ENCODE measurements at regions not wholly inside any gene's neighbourhood (a gene's known extent, or its start where the extent isn't known, plus 50 kb on each side); places are given as distances from the start of the nearest gene placed in this dataset.

GRCh38 chr4:77344001-77344400, 187.0 kb downstream of the CCNG2 start:
- CTCF ChIA-PET (ENCODE audit: unreplicated experiment): no interaction called here
- DNase-seq (ENCODE audit: low spot score): no peak
- BruUV-seq (replicated peaks): no TSS peak

DNA sequence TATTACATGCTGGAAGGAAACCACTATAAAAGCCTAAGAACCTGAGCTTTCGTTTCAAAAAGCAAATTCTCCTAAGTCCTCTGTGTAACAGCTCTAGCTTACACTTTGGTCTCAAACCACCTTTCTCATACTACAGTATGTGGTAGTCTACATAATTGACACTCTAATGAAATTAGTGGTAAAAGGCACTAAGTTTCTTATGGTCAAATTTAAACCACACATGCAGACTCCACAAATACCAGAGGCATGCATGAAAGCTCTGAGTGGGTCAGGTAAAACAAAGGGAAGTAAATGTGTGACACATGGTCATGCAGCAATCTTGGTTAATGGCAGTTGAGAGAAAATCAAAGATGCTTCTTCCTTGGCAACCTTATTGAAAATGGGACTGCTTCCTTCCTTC, 187.8 kb downstream of the CCNG2 start:
- ChIA-PET CTCF (ENCODE audit: unreplicated experiment) (no interaction called here), POLR2A (no interaction called here)
- no TSS peak for BruUV-seq (replicated peaks)
- intact Hi-C loops (cut with micrococcal nuclease; ENCODE audit: unreplicated experiment): no loop called here
- no peaks in the 10 kb centered on the region for H3K36me3 ChIP-seq (ENCODE audit: insufficient read depth, low read length)
- H3K27ac ChIP-seq (ENCODE audit: low read depth, low read length, poor library complexity, severe bottlenecking): no peak overlapping the region
- no peaks in the 10 kb centered on the region for H3K9me2 ChIP-seq (ENCODE audit: insufficient read depth, low read length)
- DNase-seq (ENCODE audit: low spot score): no peak
- H3K9me3 ChIP-seq (ENCODE audit: low read length): no peaks in the 10 kb centered on the region
- TF ChIP-seq, protein P1, sequence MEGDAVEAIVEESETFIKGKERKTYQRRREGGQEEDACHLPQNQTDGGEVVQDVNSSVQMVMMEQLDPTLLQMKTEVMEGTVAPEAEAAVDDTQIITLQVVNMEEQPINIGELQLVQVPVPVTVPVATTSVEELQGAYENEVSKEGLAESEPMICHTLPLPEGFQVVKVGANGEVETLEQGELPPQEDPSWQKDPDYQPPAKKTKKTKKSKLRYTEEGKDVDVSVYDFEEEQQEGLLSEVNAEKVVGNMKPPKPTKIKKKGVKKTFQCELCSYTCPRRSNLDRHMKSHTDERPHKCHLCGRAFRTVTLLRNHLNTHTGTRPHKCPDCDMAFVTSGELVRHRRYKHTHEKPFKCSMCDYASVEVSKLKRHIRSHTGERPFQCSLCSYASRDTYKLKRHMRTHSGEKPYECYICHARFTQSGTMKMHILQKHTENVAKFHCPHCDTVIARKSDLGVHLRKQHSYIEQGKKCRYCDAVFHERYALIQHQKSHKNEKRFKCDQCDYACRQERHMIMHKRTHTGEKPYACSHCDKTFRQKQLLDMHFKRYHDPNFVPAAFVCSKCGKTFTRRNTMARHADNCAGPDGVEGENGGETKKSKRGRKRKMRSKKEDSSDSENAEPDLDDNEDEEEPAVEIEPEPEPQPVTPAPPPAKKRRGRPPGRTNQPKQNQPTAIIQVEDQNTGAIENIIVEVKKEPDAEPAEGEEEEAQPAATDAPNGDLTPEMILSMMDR (conservative IDR thresholded peaks at IDR 0.05; ENCODE audit: low read length): no peak
- TF ChIP-seq EZH2phosphoT487 (IDR thresholded peaks at IDR 0.05; ENCODE audit: borderline replicate concordance, low read depth, low read length): no peak
- no peaks in the 10 kb centered on the region for H4K20me1 ChIP-seq (ENCODE audit: insufficient read depth, low read length)
- H3K4me2 ChIP-seq (ENCODE audit: low read length): no peak overlapping the region
- no peaks in the 10 kb centered on the region for H3K79me2 ChIP-seq (ENCODE audit: insufficient read depth, low read depth, low read length)
- H3K4me3 ChIP-seq (ENCODE audit: low read depth, low read length, poor library complexity, severe bottlenecking): no peak overlapping the region
- H2AFZ ChIP-seq (ENCODE audit: low read length): no peak overlapping the region
- no peaks in the 10 kb centered on the region for H3K4me1 ChIP-seq (ENCODE audit: insufficient read depth, low read length, poor library complexity, severe bottlenecking)

More at GRCh38 chr4:77344001-77344400, 187.0 kb downstream of the CCNG2 start:
- POLR2A ChIA-PET: no interaction called here
- Histone ChIP-seq H2AFZ (ENCODE audit: low read length) (no peak overlapping the region), H4K20me1 (ENCODE audit: insufficient read depth, low read length) (no peaks in the 10 kb centered on the region), H3K4me3 (ENCODE audit: low read depth, low read length, poor library complexity, severe bottlenecking) (no peak overlapping the region), H3K4me1 (ENCODE audit: insufficient read depth, low read length, poor library complexity, severe bottlenecking) (no peaks in the 10 kb centered on the region), H3K36me3 (ENCODE audit: insufficient read depth, low read length) (no peaks in the 10 kb centered on the region), H3K79me2 (ENCODE audit: insufficient read depth, low read depth, low read length) (no peaks in the 10 kb centered on the region), H3K27ac (ENCODE audit: low read depth, low read length, poor library complexity, severe bottlenecking) (no peak overlapping the region), H3K9me3 (ENCODE audit: low read length) (no peaks in the 10 kb centered on the region), H3K4me2 (ENCODE audit: low read length) (no peak overlapping the region), H3K9me2 (ENCODE audit: insufficient read depth, low read length) (no peaks in the 10 kb centered on the region)
- TF ChIP-seq, protein P1 (conservative IDR thresholded peaks at IDR 0.05; ENCODE audit: low read length): no peak
- TF ChIP-seq EZH2phosphoT487 (IDR thresholded peaks at IDR 0.05; ENCODE audit: borderline replicate concordance, low read depth, low read length): no peak
- intact Hi-C loops (cut with micrococcal nuclease; ENCODE audit: unreplicated experiment): no loop called here

- ChIA-PET POLR2A (interaction anchor here (0.6 kb wide), 1 partner anchor 16 kb away, joined by 3 read pairs; no protein-coding TSS in a partner anchor), CTCF (ENCODE audit: unreplicated experiment) (interaction anchor here (0.6 kb wide), 1 partner anchor 99 kb away, joined by 5 read pairs; no protein-coding TSS in a partner anchor)
- Histone ChIP-seq H3K4me3 (ENCODE audit: low read depth, low read length, poor library complexity, severe bottlenecking) (no peak overlapping the region), H4K20me1 (ENCODE audit: insufficient read depth, low read length) (no peaks in the 10 kb centered on the region), H3K9me2 (ENCODE audit: insufficient read depth, low read length) (no peaks in the 10 kb centered on the region), H3K36me3 (ENCODE audit: insufficient read depth, low read length) (no peaks in the 10 kb centered on the region), H3K27ac (ENCODE audit: low read depth, low read length, poor library complexity, severe bottlenecking) (no peak overlapping the region), H3K79me2 (ENCODE audit: insufficient read depth, low read depth, low read length) (no peaks in the 10 kb centered on the region), H2AFZ (ENCODE audit: low read length) (no peak overlapping the region), H3K4me2 (ENCODE audit: low read length) (no peak overlapping the region), H3K9me3 (ENCODE audit: low read length) (no peaks in the 10 kb centered on the region), H3K4me1 (ENCODE audit: insufficient read depth, low read length, poor library complexity, severe bottlenecking) (no peaks in the 10 kb centered on the region)
- TF ChIP-seq, protein P1 (conservative IDR thresholded peaks at IDR 0.05; ENCODE audit: low read length): no peak
- intact Hi-C loops (cut with micrococcal nuclease; ENCODE audit: unreplicated experiment): no loop called here
- DNase-seq (ENCODE audit: low spot score): no peak
- BruUV-seq (replicated peaks): no TSS peak
Observed at GRCh38 chr4:77347351-77347966, 190.5 kb downstream of the CCNG2 start.

All from OCI-LY7 (cell line).